ENCODE measurements at regions not wholly inside any gene's neighbourhood (a gene's known extent, or its start where the extent isn't known, plus 50 kb on each side); places are given as distances from the start of the nearest gene placed in this dataset.

DNA sequence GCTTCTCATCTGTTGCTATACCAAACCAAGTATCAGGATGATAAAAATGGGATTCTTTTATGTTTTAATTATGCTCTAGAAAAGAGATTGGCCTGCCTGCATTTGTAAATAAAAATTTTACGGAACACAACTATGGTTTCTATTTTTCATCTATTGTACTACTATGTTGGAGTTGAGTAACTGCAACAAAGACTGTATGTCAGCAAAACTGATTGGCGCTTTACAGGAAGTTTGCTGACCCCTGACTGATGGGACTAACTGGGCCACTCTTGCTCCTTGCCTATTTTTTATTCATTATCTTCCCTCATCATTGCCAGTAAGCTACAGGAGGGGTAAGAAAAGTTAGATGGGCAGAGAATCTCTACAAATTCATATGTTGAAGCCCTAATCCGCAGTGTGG, 242.3 kb downstream of the FSIP2 start:
- TF ChIP-seq TEAD2 (tag; IDR thresholded peaks at IDR 0.05), result no peak
- no peak for TF ChIP-seq POLR2H (tag; IDR thresholded peaks at IDR 0.05; ENCODE audit: low read depth)
- TF ChIP-seq EP300 (IDR thresholded peaks at IDR 0.05; ENCODE audit: low read length), result no peak
- TF ChIP-seq CTCF (IDR thresholded peaks at IDR 0.05 in 2 of 3, conservative IDR thresholded peaks at IDR 0.05 in 1 of 3; ENCODE audit: insufficient read depth in 2 of 3, low read depth in 1 of 3, low read length in 3 of 3), result no peak
- TF ChIP-seq NR3C1 (CRISPR knock-in tag; IDR thresholded peaks at IDR 0.05), result no peak
- no peak for TF ChIP-seq JUND (IDR thresholded peaks at IDR 0.05; ENCODE audit: borderline replicate concordance, low read depth, low read length)
- TF ChIP-seq JUND (tag; IDR thresholded peaks at IDR 0.05; ENCODE audit: borderline replicate concordance, low read depth, low read length), result no peak
- no peak for TF ChIP-seq TCF7 (IDR thresholded peaks at IDR 0.05; ENCODE audit: borderline replicate concordance)
- no peak for TF ChIP-seq FOXM1 (IDR thresholded peaks at IDR 0.05; ENCODE audit: low read depth)
- no peak for TF ChIP-seq FOXM1 (CRISPR knock-in tag; IDR thresholded peaks at IDR 0.05; ENCODE audit: low read depth)
- no peak for TF ChIP-seq RFX5 (IDR thresholded peaks at IDR 0.05; ENCODE audit: low read depth, low read length)
- TF ChIP-seq FOSL1 (tag; conservative IDR thresholded peaks at IDR 0.05), result no peak
